ENCODE measurements at regions not wholly inside any gene's neighbourhood (a gene's known extent, or its start where the extent isn't known, plus 50 kb on each side); places are given as distances from the start of the nearest gene placed in this dataset.
"Not testable (repeated sequence)": the region's sequence is repeated elsewhere in the genome, so short reads cannot be mapped to it uniquely, and the experiment has no call there.

DNA sequence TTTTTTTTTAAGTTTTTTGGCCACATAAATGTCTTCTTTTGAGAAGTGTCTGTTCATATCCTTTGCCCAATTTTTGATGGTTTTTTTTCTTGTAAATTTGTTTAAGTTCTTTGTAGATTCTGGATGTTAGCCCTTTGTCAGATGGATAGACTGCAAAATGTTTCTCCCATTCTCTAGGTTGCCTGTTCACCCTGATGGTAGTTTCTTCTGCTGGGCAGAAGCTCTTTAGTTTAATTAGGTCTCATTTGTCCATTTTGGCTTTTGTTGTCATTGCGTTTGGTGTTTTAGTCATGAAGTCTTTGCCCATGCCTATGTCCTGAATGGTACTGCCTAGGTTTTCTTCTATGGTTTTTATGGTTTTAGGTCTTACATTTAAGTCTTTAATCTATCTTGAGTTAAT, 320.9 kb upstream of the SETBP1 start:
- TF ChIP-seq, protein P1, sequence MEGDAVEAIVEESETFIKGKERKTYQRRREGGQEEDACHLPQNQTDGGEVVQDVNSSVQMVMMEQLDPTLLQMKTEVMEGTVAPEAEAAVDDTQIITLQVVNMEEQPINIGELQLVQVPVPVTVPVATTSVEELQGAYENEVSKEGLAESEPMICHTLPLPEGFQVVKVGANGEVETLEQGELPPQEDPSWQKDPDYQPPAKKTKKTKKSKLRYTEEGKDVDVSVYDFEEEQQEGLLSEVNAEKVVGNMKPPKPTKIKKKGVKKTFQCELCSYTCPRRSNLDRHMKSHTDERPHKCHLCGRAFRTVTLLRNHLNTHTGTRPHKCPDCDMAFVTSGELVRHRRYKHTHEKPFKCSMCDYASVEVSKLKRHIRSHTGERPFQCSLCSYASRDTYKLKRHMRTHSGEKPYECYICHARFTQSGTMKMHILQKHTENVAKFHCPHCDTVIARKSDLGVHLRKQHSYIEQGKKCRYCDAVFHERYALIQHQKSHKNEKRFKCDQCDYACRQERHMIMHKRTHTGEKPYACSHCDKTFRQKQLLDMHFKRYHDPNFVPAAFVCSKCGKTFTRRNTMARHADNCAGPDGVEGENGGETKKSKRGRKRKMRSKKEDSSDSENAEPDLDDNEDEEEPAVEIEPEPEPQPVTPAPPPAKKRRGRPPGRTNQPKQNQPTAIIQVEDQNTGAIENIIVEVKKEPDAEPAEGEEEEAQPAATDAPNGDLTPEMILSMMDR (IDR thresholded peaks at IDR 0.05), result not testable (repeated sequence)
- TF ChIP-seq POLR2A (IDR thresholded peaks at IDR 0.05), result not testable (repeated sequence)
